PFSK-1 (cell line): ENCODE measurements at regions not wholly inside any gene's neighbourhood (a gene's known extent, or its start where the extent isn't known, plus 50 kb on each side); places are given as distances from the start of the nearest gene placed in this dataset.

Experiments used
- POLR2AphosphoS5 ChIP-seq: IDR thresholded peaks from 2 replicates; pipeline ENCODE4 v1.6.1; 2012; ENCODE audit warnings: low read depth, mild to moderate bottlenecking, control low read depth, low read length, moderate library complexity
- REST ChIP-seq, 2 experiments: IDR thresholded peaks; 2 replicates each; pipeline versions ENCODE4 v1.6.1 to v1.8.0; 2011 to 2012; ENCODE audit warnings: low read depth in 2 of 2, low read length in 2 of 2, control low read depth in 1 of 2, inconsistent platforms in 1 of 2, mild to moderate bottlenecking in 1 of 2, moderate library complexity in 1 of 2; ENCODE audit not compliant: insufficient read depth in 1 of 2

GRCh38 chr3:124281453-124282316 lies 289.8 kb upstream of the ROPN1 start:
- no peak for TF ChIP-seq REST (IDR thresholded peaks at IDR 0.05; ENCODE audit: insufficient read depth in 1 of 2, low read depth in 2 of 2, low read length in 2 of 2)
- TF ChIP-seq POLR2AphosphoS5: no peak
